ENCODE measurements at regions not wholly inside any gene's neighbourhood (a gene's known extent, or its start where the extent isn't known, plus 50 kb on each side); places are given as distances from the start of the nearest gene placed in this dataset.

DNA sequence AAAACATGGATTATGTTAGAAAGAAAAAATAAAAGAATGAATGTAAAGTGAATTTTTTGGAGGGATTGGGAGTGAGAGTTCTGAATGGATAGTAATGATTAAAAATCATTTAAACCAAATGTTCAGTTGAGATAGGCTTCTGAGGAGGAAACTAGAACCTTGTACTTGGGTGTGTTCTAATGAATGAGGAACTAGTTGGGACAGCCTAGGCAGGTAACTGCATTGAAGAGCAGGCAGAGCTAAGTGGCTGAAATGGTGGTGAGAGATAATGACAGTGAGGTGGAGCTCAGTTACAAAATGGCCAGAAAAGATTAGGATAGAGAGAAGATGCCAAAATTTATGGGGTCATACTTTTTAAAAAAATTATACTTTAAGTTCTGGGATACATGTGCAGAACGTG lies 132.9 kb downstream of the ATP23 start:
- no peak for TF ChIP-seq POLR2A (IDR thresholded peaks at IDR 0.05)
- TF ChIP-seq, protein P1, sequence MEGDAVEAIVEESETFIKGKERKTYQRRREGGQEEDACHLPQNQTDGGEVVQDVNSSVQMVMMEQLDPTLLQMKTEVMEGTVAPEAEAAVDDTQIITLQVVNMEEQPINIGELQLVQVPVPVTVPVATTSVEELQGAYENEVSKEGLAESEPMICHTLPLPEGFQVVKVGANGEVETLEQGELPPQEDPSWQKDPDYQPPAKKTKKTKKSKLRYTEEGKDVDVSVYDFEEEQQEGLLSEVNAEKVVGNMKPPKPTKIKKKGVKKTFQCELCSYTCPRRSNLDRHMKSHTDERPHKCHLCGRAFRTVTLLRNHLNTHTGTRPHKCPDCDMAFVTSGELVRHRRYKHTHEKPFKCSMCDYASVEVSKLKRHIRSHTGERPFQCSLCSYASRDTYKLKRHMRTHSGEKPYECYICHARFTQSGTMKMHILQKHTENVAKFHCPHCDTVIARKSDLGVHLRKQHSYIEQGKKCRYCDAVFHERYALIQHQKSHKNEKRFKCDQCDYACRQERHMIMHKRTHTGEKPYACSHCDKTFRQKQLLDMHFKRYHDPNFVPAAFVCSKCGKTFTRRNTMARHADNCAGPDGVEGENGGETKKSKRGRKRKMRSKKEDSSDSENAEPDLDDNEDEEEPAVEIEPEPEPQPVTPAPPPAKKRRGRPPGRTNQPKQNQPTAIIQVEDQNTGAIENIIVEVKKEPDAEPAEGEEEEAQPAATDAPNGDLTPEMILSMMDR (IDR thresholded peaks at IDR 0.05): no peak
- no peak for TF ChIP-seq EP300 (IDR thresholded peaks at IDR 0.05)

All from gastroesophageal sphincter (tissue), 3 donors.